Neural cell (in vitro differentiated cells): ENCODE measurements at regions not wholly inside any gene's neighbourhood (a gene's known extent, or its start where the extent isn't known, plus 50 kb on each side); places are given as distances from the start of the nearest gene placed in this dataset.

Experiments used
- H2AFZ ChIP-seq: fragments of 200-600, 300-800 bp; sonication (generic), shearing (Covaris generic); 2 replicates; pipeline ENCODE4 v1.6.0; 2014; ENCODE audit warnings: low read depth, mild to moderate bottlenecking, antibody characterized with exemption, low read length, moderate library complexity
- H3F3A ChIP-seq: fragments of 200-600 bp; shearing (Covaris generic); 2 replicates; pipeline ENCODE4 v1.6.1; 2016; ENCODE audit warnings: mild to moderate bottlenecking, moderate library complexity, mixed read lengths, antibody characterized with exemption, low read length; ENCODE audit not compliant: insufficient read depth, poor library complexity, severe bottlenecking
- H3K27ac ChIP-seq: fragments of 200-600, 300-800 bp; sonication (generic), shearing (Covaris generic); 2 replicates; pipeline ENCODE4 v1.5.1; 2014; ENCODE audit warnings: mild to moderate bottlenecking, low read length, moderate library complexity
- H3K27me3 ChIP-seq: fragments of 300-800, 200-600 bp; sonication (generic), shearing (Covaris generic); 2 replicates; pipeline ENCODE4 v1.6.0; 2014; ENCODE audit warnings: mild to moderate bottlenecking, low read depth, low read length, moderate library complexity; ENCODE audit not compliant: insufficient read depth
- H3K36me3 ChIP-seq: fragments of 300-800, 200-600 bp; sonication (generic), shearing (Covaris generic); 2 replicates; pipeline ENCODE4 v1.5.1; 2014; ENCODE audit warnings: mild to moderate bottlenecking, antibody characterized with exemption, low read length, moderate library complexity; ENCODE audit not compliant: insufficient read depth
- H3K4me2 ChIP-seq: fragments of 300-800, 200-600 bp; sonication (generic), shearing (Covaris generic); 2 replicates; pipeline ENCODE4 v1.6.0; 2014; ENCODE audit warnings: mild to moderate bottlenecking, low read length
- H3K4me3 ChIP-seq: fragments of 300-800, 200-600 bp; sonication (generic), shearing (Covaris generic); 2 replicates; pipeline ENCODE4 v1.5.1; 2014; ENCODE audit warnings: mild to moderate bottlenecking, low read length, moderate library complexity
- H3K79me2 ChIP-seq: fragments of 200-600 bp; shearing (Covaris generic); replicated peaks from 2 replicates; pipeline ENCODE4 v1.6.0; 2014; ENCODE audit warnings: mild to moderate bottlenecking, low read length, moderate library complexity; ENCODE audit not compliant: insufficient read depth
- H3K9ac ChIP-seq: fragments of 300-800, 200-600 bp; sonication (generic), shearing (Covaris generic); 2 replicates; pipeline ENCODE4 v1.6.1; 2016; ENCODE audit warnings: mild to moderate bottlenecking, low read length, mixed read lengths
- H3K9me2 ChIP-seq: fragments of 200-600 bp; shearing (Covaris generic); 2 replicates; pipeline ENCODE4 v1.6.1; 2016; ENCODE audit warnings: mild to moderate bottlenecking, low read length, mixed read lengths; ENCODE audit not compliant: insufficient read depth
- H3K9me3 ChIP-seq: fragments of 200-600, 300-800 bp; sonication (generic), shearing (Covaris generic); 2 replicates; pipeline ENCODE4 v1.6.1; 2016; ENCODE audit warnings: mild to moderate bottlenecking, mixed run types, low read length, moderate library complexity, mixed read lengths
- H4K20me1 ChIP-seq: fragments of 200-600 bp; shearing (Covaris generic); 2 replicates; pipeline ENCODE4 v1.6.1; 2016; ENCODE audit warnings: mild to moderate bottlenecking, mixed run types; ENCODE audit not compliant: insufficient read depth
- CTCF ChIP-seq: fragments of 450-650 bp; IDR thresholded peaks from 2 replicates; pipeline ENCODE4 v1.5.1; 2014; ENCODE audit warnings: antibody characterized with exemption, mild to moderate bottlenecking, moderate library complexity; ENCODE audit not compliant: poor library complexity, severe bottlenecking
- EP300 ChIP-seq: fragments of 450-650 bp; conservative IDR thresholded peaks from 2 replicates; pipeline ENCODE4 v1.6.1; 2014; ENCODE audit warnings: antibody characterized with exemption, mild to moderate bottlenecking, moderate library complexity; ENCODE audit not compliant: poor library complexity, severe bottlenecking
- EZH2 ChIP-seq: fragments of 200-600, 300-800 bp; shearing (Covaris generic), sonication (generic); IDR thresholded peaks from 2 replicates; pipeline ENCODE4 v1.6.1; 2014; ENCODE audit warnings: antibody characterized with exemption, low read length, borderline replicate concordance, mild to moderate bottlenecking; ENCODE audit not compliant: insufficient read depth, poor library complexity, severe bottlenecking
- MXI1 ChIP-seq: fragments of 450-650 bp; conservative IDR thresholded peaks from 2 replicates; pipeline ENCODE4 v1.6.1; 2014; ENCODE audit warnings: antibody characterized with exemption, mild to moderate bottlenecking; ENCODE audit not compliant: poor library complexity, severe bottlenecking
- POLR2AphosphoS5 ChIP-seq: IDR thresholded peaks from 2 replicates; pipeline ENCODE4 v1.6.1; 2012
- RAD21 ChIP-seq: fragments of 450-650 bp; conservative IDR thresholded peaks from 2 replicates; pipeline ENCODE4 v1.6.1; 2014; ENCODE audit warnings: antibody characterized with exemption, mild to moderate bottlenecking, moderate library complexity
- REST ChIP-seq: IDR thresholded peaks from 2 replicates; pipeline ENCODE4 v1.6.1; 2012; ENCODE audit warnings: borderline replicate concordance
- SMC3 ChIP-seq: fragments of 450-650 bp; conservative IDR thresholded peaks from 2 replicates; pipeline ENCODE4 v1.6.1; 2014; ENCODE audit warnings: antibody characterized with exemption, mild to moderate bottlenecking, moderate library complexity; ENCODE audit not compliant: poor library complexity
- TAF1 ChIP-seq: IDR thresholded peaks from 2 replicates; pipeline ENCODE4 v1.6.1; 2012; ENCODE audit warnings: low read depth

GRCh38 chr11:104476898-104477297, 313.0 kb upstream of the PDGFD start:
- no peak overlapping the region for H3K4me3 ChIP-seq
- no peak overlapping the region for H3K27ac ChIP-seq
- no peaks in the 10 kb centered on the region for H3F3A ChIP-seq
- H3K9ac ChIP-seq: no peak overlapping the region
- no peaks in the 10 kb centered on the region for H3K79me2 ChIP-seq
- H3K36me3 ChIP-seq: no peaks in the 10 kb centered on the region
- H4K20me1 ChIP-seq: no peaks in the 10 kb centered on the region
- TF ChIP-seq REST (no peak), SMC3 (no peak), EZH2 (no peak), RAD21 (no peak), EP300 (no peak), MXI1 (no peak)
- no peaks in the 10 kb centered on the region for H3K27me3 ChIP-seq
- H3K9me3 ChIP-seq: no peaks in the 10 kb centered on the region
- H2AFZ ChIP-seq: no peak overlapping the region
- no peaks in the 10 kb centered on the region for H3K9me2 ChIP-seq
- H3K4me2 ChIP-seq: no peak overlapping the region

GRCh38 chr11:104476454-104476853, 312.5 kb upstream of the PDGFD start:
- Histone ChIP-seq H3K9ac (no peak overlapping the region), H3K27ac (no peak overlapping the region), H2AFZ (no peak overlapping the region), H3K79me2 (no peaks in the 10 kb centered on the region), H3K36me3 (no peaks in the 10 kb centered on the region), H4K20me1 (no peaks in the 10 kb centered on the region), H3K27me3 (no peaks in the 10 kb centered on the region), H3F3A (no peaks in the 10 kb centered on the region), H3K4me3 (no peak overlapping the region), H3K9me3 (no peaks in the 10 kb centered on the region), H3K9me2 (no peaks in the 10 kb centered on the region), H3K4me2 (no peak overlapping the region)
- TF ChIP-seq CTCF (no peak), EP300 (no peak), REST (no peak), EZH2 (no peak), POLR2AphosphoS5 (no peak), TAF1 (no peak)
